BLaER1 treated with 17β-estradiol and CSF1 and Interleukin-3, amounts not matched to agents 10 nM and 100 nM (cell line): ENCODE measurements at regions not wholly inside any gene's neighbourhood (a gene's known extent, or its start where the extent isn't known, plus 50 kb on each side); places are given as distances from the start of the nearest gene placed in this dataset.

Experiments used
- H3K27ac ChIP-seq, 11 experiments: shearing (Covaris generic); formaldehyde crosslinking; 2 replicates each; pipeline ENCODE4 v1.8.1; 2022
- H3K27me3 ChIP-seq, 11 experiments: shearing (Covaris generic); formaldehyde crosslinking; 2 replicates each; pipeline ENCODE4 v1.8.1; 2022
- H3K36me3 ChIP-seq, 11 experiments: shearing (Covaris generic); formaldehyde crosslinking; 2 replicates each; pipeline ENCODE4 v1.8.1; 2022
- H3K4me1 ChIP-seq, 10 experiments: shearing (Covaris generic); formaldehyde crosslinking; 2 replicates each; pipeline ENCODE4 v1.8.1; 2022
- H3K4me2 ChIP-seq, 11 experiments: shearing (Covaris generic); formaldehyde crosslinking; 2 replicates each; pipeline ENCODE4 v1.8.1; 2022
- H3K4me3 ChIP-seq, 10 experiments: shearing (Covaris generic); formaldehyde crosslinking; 2 replicates each; pipeline ENCODE4 v1.8.1; 2022
- H3K9ac ChIP-seq, 11 experiments: shearing (Covaris generic); formaldehyde crosslinking; 2 replicates each; pipeline ENCODE4 v1.8.1; 2022
- H3K9me3 ChIP-seq, 11 experiments: shearing (Covaris generic); formaldehyde crosslinking; replicated peaks in 1 of 11; 2 replicates each; pipeline ENCODE4 v1.8.1; 2022
- H4K20me1 ChIP-seq, 11 experiments: shearing (Covaris generic); formaldehyde crosslinking; 2 replicates each; pipeline ENCODE4 v1.8.1; 2022
- Cebpa-rat ChIP-seq, 11 experiments: shearing (Covaris generic); IDR thresholded peaks; 2 replicates each; pipeline ENCODE4 v1.8.1; 2022

- Histone ChIP-seq H3K4me3 (no peak overlapping the region), H4K20me1 (no peaks in the 10 kb centered on the region), H3K27ac (no peak overlapping the region), H3K4me1 (peaks cover 0 to 17% (median 0%) of the 10 kb centered on the region in 10 experiments; a peak in 8 of 20 replicates), H3K9me3 (no peaks in the 10 kb centered on the region), H3K9ac (no peak overlapping the region), H3K36me3 (no peaks in the 10 kb centered on the region), H3K4me2 (peak overlapping the region in 4 of 11 experiments; percentile 7 to 32 (median 30); a peak in 3 of 22 replicates), H3K27me3 (peaks cover 0 to 32% (median 0%) of the 10 kb centered on the region in 11 experiments; a peak in 4 of 22 replicates)
- TF ChIP-seq Cebpa-rat (IDR thresholded peaks at IDR 0.05): peak in 2 of 11 experiments; percentile 23; a peak in 1 of 22 replicates
Observed at GRCh38 chr10:121076776-121077715, 225.9 kb downstream of the WDR11 start.

- Histone ChIP-seq H3K27me3 (peaks cover 0 to 33% (median 0%) of the 10 kb centered on the region in 11 experiments; a peak in 4 of 22 replicates), H3K36me3 (no peaks in the 10 kb centered on the region), H3K4me1 (peaks cover 0 to 17% (median 0%) of the 10 kb centered on the region in 10 experiments; a peak in 7 of 20 replicates), H3K4me2 (no peak overlapping the region), H4K20me1 (no peaks in the 10 kb centered on the region), H3K27ac (no peak overlapping the region), H3K9ac (no peak overlapping the region), H3K4me3 (no peak overlapping the region), H3K9me3 (no peaks in the 10 kb centered on the region)
- no peak for TF ChIP-seq Cebpa-rat (IDR thresholded peaks at IDR 0.05)
Observed at GRCh38 chr10:121078036-121078435, 226.9 kb downstream of the WDR11 start.

GRCh38 chr10:121078672-121079102 lies 227.5 kb downstream of the WDR11 start:
- Histone ChIP-seq H3K4me2 (peak overlapping the region in 1 of 11 experiments; percentile 9; a peak in 1 of 22 replicates), H3K4me1 (peaks cover 0 to 17% (median 0%) of the 10 kb centered on the region in 10 experiments; a peak in 7 of 20 replicates), H3K36me3 (no peaks in the 10 kb centered on the region), H3K9ac (no peak overlapping the region), H3K27ac (no peak overlapping the region), H3K27me3 (peaks cover 0 to 33% (median 0%) of the 10 kb centered on the region in 11 experiments; a peak in 4 of 22 replicates), H4K20me1 (no peaks in the 10 kb centered on the region), H3K4me3 (no peak overlapping the region), H3K9me3 (no peaks in the 10 kb centered on the region)
- TF ChIP-seq Cebpa-rat (IDR thresholded peaks at IDR 0.05): no peak

- no peak overlapping the region for H3K4me2 ChIP-seq
- no peaks in the 10 kb centered on the region for H3K9me3 ChIP-seq
- H3K36me3 ChIP-seq: no peaks in the 10 kb centered on the region
- TF ChIP-seq Cebpa-rat (IDR thresholded peaks at IDR 0.05): no peak
- no peak overlapping the region for H3K27ac ChIP-seq
- H3K4me1 ChIP-seq: peaks cover 0 to 17% (median 0%) of the 10 kb centered on the region in 10 experiments; a peak in 7 of 20 replicates
- no peak overlapping the region for H3K4me3 ChIP-seq
- H4K20me1 ChIP-seq: no peaks in the 10 kb centered on the region
- H3K27me3 ChIP-seq: peaks cover 0 to 33% (median 0%) of the 10 kb centered on the region in 11 experiments; a peak in 4 of 22 replicates
- H3K9ac ChIP-seq: no peak overlapping the region
Observed at GRCh38 chr10:121079226-121079625, 228.1 kb downstream of the WDR11 start.

- H3K4me3 ChIP-seq: no peak overlapping the region
- H3K27ac ChIP-seq: no peak overlapping the region
- no peaks in the 10 kb centered on the region for H3K9me3 ChIP-seq
- no peak for TF ChIP-seq Cebpa-rat (IDR thresholded peaks at IDR 0.05)
- H3K27me3 ChIP-seq: peaks cover 0 to 33% (median 0%) of the 10 kb centered on the region in 11 experiments; a peak in 4 of 22 replicates
- no peak overlapping the region for H3K9ac ChIP-seq
- H3K4me2 ChIP-seq: no peak overlapping the region
- peaks cover 0 to 23% (median 0%) of the 10 kb centered on the region in 10 experiments; a peak in 9 of 20 replicates for H3K4me1 ChIP-seq
- H4K20me1 ChIP-seq: no peaks in the 10 kb centered on the region
- H3K36me3 ChIP-seq: no peaks in the 10 kb centered on the region
Observed at GRCh38 chr10:121080281-121080891, 229.2 kb downstream of the WDR11 start.

GRCh38 chr10:121081306-121081705 lies 230.1 kb downstream of the WDR11 start:
- H3K4me2 ChIP-seq: no peak overlapping the region
- H3K4me3 ChIP-seq: no peak overlapping the region
- no peaks in the 10 kb centered on the region for H3K9me3 ChIP-seq
- H3K36me3 ChIP-seq: no peaks in the 10 kb centered on the region
- H4K20me1 ChIP-seq: no peaks in the 10 kb centered on the region
- H3K27ac ChIP-seq: no peak overlapping the region
- H3K27me3 ChIP-seq: peaks cover 0 to 33% (median 0%) of the 10 kb centered on the region in 11 experiments; a peak in 4 of 22 replicates
- TF ChIP-seq Cebpa-rat (IDR thresholded peaks at IDR 0.05): no peak
- peaks cover 0 to 31% (median 0%) of the 10 kb centered on the region in 10 experiments; a peak in 9 of 20 replicates for H3K4me1 ChIP-seq
- no peak overlapping the region for H3K9ac ChIP-seq

GRCh38 chr10:121082984-121083383 lies 231.8 kb downstream of the WDR11 start:
- TF ChIP-seq Cebpa-rat (IDR thresholded peaks at IDR 0.05): no peak

GRCh38 chr10:121084016-121084674 lies 233.0 kb downstream of the WDR11 start:
- Histone ChIP-seq H3K4me1 (peaks cover 2 to 26% (median 5%) of the 10 kb centered on the region in 10 experiments; a peak in 17 of 20 replicates), H3K9ac (no peak overlapping the region), H4K20me1 (no peaks in the 10 kb centered on the region), H3K9me3 (no peaks in the 10 kb centered on the region), H3K4me3 (no peak overlapping the region), H3K27me3 (peaks cover 0 to 23% (median 0%) of the 10 kb centered on the region in 11 experiments; a peak in 3 of 22 replicates), H3K27ac (no peak overlapping the region), H3K36me3 (no peaks in the 10 kb centered on the region), H3K4me2 (peak overlapping the region in 1 of 11 experiments; percentile 52; a peak in 2 of 22 replicates)
- no peak for TF ChIP-seq Cebpa-rat (IDR thresholded peaks at IDR 0.05)

More at GRCh38 chr10:121082984-121083383, 231.8 kb downstream of the WDR11 start:
- Histone ChIP-seq H3K4me3 (no peak overlapping the region), H4K20me1 (no peaks in the 10 kb centered on the region), H3K9me3 (no peaks in the 10 kb centered on the region), H3K27me3 (peaks cover 0 to 28% (median 0%) of the 10 kb centered on the region in 11 experiments; a peak in 3 of 22 replicates), H3K4me2 (no peak overlapping the region), H3K36me3 (no peaks in the 10 kb centered on the region), H3K9ac (no peak overlapping the region), H3K27ac (no peak overlapping the region), H3K4me1 (peaks cover 0 to 26% (median 0%) of the 10 kb centered on the region in 10 experiments; a peak in 7 of 20 replicates)
